CD14-positive monocyte (primary cell): ENCODE measurements at regions not wholly inside any gene's neighbourhood (a gene's known extent, or its start where the extent isn't known, plus 50 kb on each side); places are given as distances from the start of the nearest gene placed in this dataset.

ENCODE experiments used
- DNase-seq, 3 donors: peaks; one replicate each; pipeline ENCODE4 v3.0.0-alpha.2; 2011 to 2022
- H2AFZ ChIP-seq: 2 replicates; pipeline ENCODE4 v1.6.0; 2012; ENCODE audit warnings: mild to moderate bottlenecking, low read depth, low read length, inconsistent platforms; ENCODE audit not compliant: insufficient read depth, poor library complexity, severe bottlenecking
- H3K27ac ChIP-seq, 2 donors: 1 replicate in 1 of 2; 2 replicates in 1 of 2; pipeline ENCODE4 v1.5.1; 2012 to 2013; ENCODE audit warnings: low read length in 2 of 2, control low read depth in 1 of 2, inconsistent platforms in 1 of 2, low read depth in 1 of 2, mild to moderate bottlenecking in 1 of 2
- H3K27me3 ChIP-seq, 2 donors: one replicate each; pipeline versions ENCODE4 v1.6.0 to v1.6.1; 2011 to 2013; ENCODE audit warnings: low read length in 2 of 2; ENCODE audit not compliant: control insufficient read depth in 2 of 2, insufficient read depth in 2 of 2
- H3K36me3 ChIP-seq, 2 donors: replicated peaks in 1 of 2; 1 replicate in 1 of 2; 2 replicates in 1 of 2; pipeline versions ENCODE4 v1.5.1 to v1.6.1; 2012 to 2013; ENCODE audit warnings: low read length in 2 of 2, control low read depth in 1 of 2, inconsistent platforms in 1 of 2, mild to moderate bottlenecking in 1 of 2; ENCODE audit not compliant: insufficient read depth in 2 of 2, control insufficient read depth in 1 of 2
- H3K4me1 ChIP-seq, 2 donors: 1 replicate in 1 of 2; 2 replicates in 1 of 2; pipeline versions ENCODE4 v1.5.1 to v1.6.1; 2012 to 2013; ENCODE audit warnings: low read length in 2 of 2, control low read depth in 1 of 2, inconsistent platforms in 1 of 2, mild to moderate bottlenecking in 1 of 2, moderate library complexity in 1 of 2; ENCODE audit not compliant: insufficient read depth in 2 of 2, control insufficient read depth in 1 of 2
- H3K4me2 ChIP-seq: replicated peaks from 2 replicates; pipeline ENCODE3; 2012; ENCODE audit warnings: low read length, moderate library complexity, mild to moderate bottlenecking; ENCODE audit not compliant: poor library complexity, severe bottlenecking; ENCODE audit errors: extremely low read depth
- H3K4me3 ChIP-seq, 3 experiments: fragments of 200-600 bp in 1 of 3; sonication (generic) in 1 of 3; replicated peaks in 1 of 3; 1 replicate in 2 of 3; 2 replicates in 1 of 3; pipeline ENCODE4 v1.5.1; 2011 to 2013; ENCODE audit warnings: low read length in 3 of 3, mild to moderate bottlenecking in 3 of 3, control low read depth in 2 of 3, low read depth in 2 of 3, inconsistent platforms in 1 of 3, moderate library complexity in 1 of 3
- H3K79me2 ChIP-seq: 2 replicates; pipeline ENCODE4 v1.6.0; 2012; ENCODE audit warnings: mild to moderate bottlenecking, control low read depth, inconsistent platforms, low read length, moderate library complexity; ENCODE audit not compliant: insufficient read depth
- H3K9ac ChIP-seq: 2 replicates; pipeline ENCODE4 v1.6.0; 2017; ENCODE audit warnings: low read length, mild to moderate bottlenecking; ENCODE audit not compliant: insufficient read depth, poor library complexity, severe bottlenecking
- H3K9me3 ChIP-seq, 2 donors: replicated peaks in 1 of 2; 1 replicate in 1 of 2; 2 replicates in 1 of 2; pipeline versions ENCODE4 v1.5.1 to v1.6.1; 2012 to 2013; ENCODE audit warnings: low read length in 2 of 2, control low read depth in 1 of 2; ENCODE audit not compliant: control insufficient read depth in 1 of 2, insufficient read depth in 1 of 2
- H4K20me1 ChIP-seq: 2 replicates; pipeline ENCODE4 v1.6.0; 2012; ENCODE audit warnings: mild to moderate bottlenecking, low read length, control low read depth, moderate library complexity; ENCODE audit not compliant: insufficient read depth
- H3K27ac Mint-ChIP-seq, 7 donors: one replicate each; pipeline ENCODE4 v1.8.0; 2020; ENCODE audit warnings: mild to moderate bottlenecking in 7 of 7, mixed read lengths in 7 of 7, moderate library complexity in 6 of 7, inconsistent platforms in 2 of 7
- H3K27me3 Mint-ChIP-seq, 3 donors: one replicate each; pipeline ENCODE4 v1.8.0; 2021 to 2022; ENCODE audit warnings: low read depth in 3 of 3, mild to moderate bottlenecking in 3 of 3, mixed read lengths in 3 of 3, moderate library complexity in 3 of 3, inconsistent platforms in 1 of 3
- H3K36me3 Mint-ChIP-seq, 2 donors: one replicate each; pipeline ENCODE4 v1.8.0; 2020; ENCODE audit warnings: mixed read lengths in 2 of 2, inconsistent platforms in 1 of 2, mild to moderate bottlenecking in 1 of 2
- H3K4me1 Mint-ChIP-seq: one replicate; pipeline ENCODE4 v1.8.0; 2020; ENCODE audit warnings: mild to moderate bottlenecking, mixed read lengths
- H3K4me3 Mint-ChIP-seq, 2 donors: one replicate each; pipeline ENCODE4 v1.8.0; 2020; ENCODE audit warnings: mild to moderate bottlenecking in 2 of 2, mixed read lengths in 2 of 2, moderate library complexity in 1 of 2
- H3K9me3 Mint-ChIP-seq, 7 donors: one replicate each; pipeline ENCODE4 v1.8.0; 2020 to 2022; ENCODE audit warnings: mixed read lengths in 7 of 7, mild to moderate bottlenecking in 6 of 7, moderate library complexity in 6 of 7, inconsistent platforms in 2 of 7
- CTCF ChIP-seq: fragments of 200-600 bp; IDR thresholded peaks from one replicate; pipeline ENCODE4 v1.8.0; 2022; ENCODE audit warnings: antibody characterized with exemption, mild to moderate bottlenecking
- WGBS: methylation state at CpG from one replicate; pipeline ENCODE4 v1.1.5; 2013; ENCODE audit warnings: missing lambda C conversion rate; ENCODE audit not compliant: insufficient coverage; 5-methylcytosine and 5-hydroxymethylcytosine counted together
- intact Hi-C, 2 donors: fragments of 100-400 bp; cut with micrococcal nuclease; formaldehyde crosslinking; loops; one replicate each; pipeline versions ENCODE4 v1.15.0 to v1.15.1; 2023

GRCh38 chr5:15255576-15255975 lies 244.4 kb upstream of the FBXL7 start:
- Mint-ChIP-seq H3K27ac (no peak overlapping the region), H3K4me3 (no peak overlapping the region), H3K4me1 (no peaks in the 10 kb centered on the region), H3K27me3 (peaks cover 0 to 2% (median 0%) of the 10 kb centered on the region in 3 donors), H3K9me3 (peaks cover 0 to 5% (median 0%) of the 10 kb centered on the region in 7 donors), H3K36me3 (no peaks in the 10 kb centered on the region)
- Histone ChIP-seq H3K36me3 (no peaks in the 10 kb centered on the region), H3K27ac (no peak overlapping the region), H3K4me2 (no peak overlapping the region), H3K79me2 (no peaks in the 10 kb centered on the region), H2AFZ (no peak overlapping the region), H3K9me3 (no peaks in the 10 kb centered on the region), H3K4me3 (no peak overlapping the region), H3K4me1 (no peaks in the 10 kb centered on the region), H3K9ac (no peak overlapping the region), H3K27me3 (no peaks in the 10 kb centered on the region), H4K20me1 (no peaks in the 10 kb centered on the region)
- WGBS, result no CpG with 5 or more reads among the region's 2 CpGs
- DNase-seq, result no peak
- no peak for TF ChIP-seq CTCF
- intact Hi-C loops, result no loop called here

- Histone ChIP-seq H3K9me3 (no peaks in the 10 kb centered on the region), H3K36me3 (no peaks in the 10 kb centered on the region), H3K4me2 (no peak overlapping the region), H4K20me1 (no peaks in the 10 kb centered on the region), H2AFZ (no peak overlapping the region), H3K79me2 (no peaks in the 10 kb centered on the region), H3K9ac (no peak overlapping the region), H3K27ac (no peak overlapping the region), H3K4me1 (no peaks in the 10 kb centered on the region), H3K27me3 (no peaks in the 10 kb centered on the region), H3K4me3 (no peak overlapping the region)
- no peak for TF ChIP-seq CTCF
- 73% methylated on average over 3 of the region's 3 CpGs for WGBS
- DNase-seq, result no peak
- peaks cover 0 to 2% (median 0%) of the 10 kb centered on the region in 3 donors for H3K27me3 Mint-ChIP-seq
- intact Hi-C loops, result no loop called here
- H3K27ac Mint-ChIP-seq, result no peak overlapping the region
- H3K4me1 Mint-ChIP-seq, result no peaks in the 10 kb centered on the region
- no peaks in the 10 kb centered on the region for H3K36me3 Mint-ChIP-seq
- peaks cover 0 to 5% (median 0%) of the 10 kb centered on the region in 7 donors for H3K9me3 Mint-ChIP-seq
- no peak overlapping the region for H3K4me3 Mint-ChIP-seq
Measured at GRCh38 chr5:15254607-15255006, 245.4 kb upstream of the FBXL7 start.
